HL-60 (cell line): ENCODE measurements at regions not wholly inside any gene's neighbourhood (a gene's known extent, or its start where the extent isn't known, plus 50 kb on each side); places are given as distances from the start of the nearest gene placed in this dataset.

ENCODE experiments used
- GABPA ChIP-seq: IDR thresholded peaks from 2 replicates; pipeline ENCODE4 v1.6.1; 2012; ENCODE audit warnings: low read depth
- POLR2AphosphoS5 ChIP-seq: IDR thresholded peaks from 2 replicates; pipeline ENCODE4 v1.6.1; 2012; ENCODE audit warnings: low read depth
- TF ChIP-seq, protein P1 (sequence below): IDR thresholded peaks from one replicate; pipeline ENCODE4 v1.5.1; 2011; ENCODE audit warnings: low read length, control low read depth, inconsistent platforms; ENCODE audit not compliant: insufficient read depth
- TF ChIP-seq, protein P2 (sequence below): IDR thresholded peaks from 2 replicates; pipeline ENCODE4 v1.6.1; 2012; ENCODE audit warnings: low read depth; ENCODE audit not compliant: insufficient replicate concordance

GRCh38 chr7:106420736-106421135 is 136.0 kb upstream of the NAMPT start:
- TF ChIP-seq, protein P1, sequence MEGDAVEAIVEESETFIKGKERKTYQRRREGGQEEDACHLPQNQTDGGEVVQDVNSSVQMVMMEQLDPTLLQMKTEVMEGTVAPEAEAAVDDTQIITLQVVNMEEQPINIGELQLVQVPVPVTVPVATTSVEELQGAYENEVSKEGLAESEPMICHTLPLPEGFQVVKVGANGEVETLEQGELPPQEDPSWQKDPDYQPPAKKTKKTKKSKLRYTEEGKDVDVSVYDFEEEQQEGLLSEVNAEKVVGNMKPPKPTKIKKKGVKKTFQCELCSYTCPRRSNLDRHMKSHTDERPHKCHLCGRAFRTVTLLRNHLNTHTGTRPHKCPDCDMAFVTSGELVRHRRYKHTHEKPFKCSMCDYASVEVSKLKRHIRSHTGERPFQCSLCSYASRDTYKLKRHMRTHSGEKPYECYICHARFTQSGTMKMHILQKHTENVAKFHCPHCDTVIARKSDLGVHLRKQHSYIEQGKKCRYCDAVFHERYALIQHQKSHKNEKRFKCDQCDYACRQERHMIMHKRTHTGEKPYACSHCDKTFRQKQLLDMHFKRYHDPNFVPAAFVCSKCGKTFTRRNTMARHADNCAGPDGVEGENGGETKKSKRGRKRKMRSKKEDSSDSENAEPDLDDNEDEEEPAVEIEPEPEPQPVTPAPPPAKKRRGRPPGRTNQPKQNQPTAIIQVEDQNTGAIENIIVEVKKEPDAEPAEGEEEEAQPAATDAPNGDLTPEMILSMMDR: no peak
- TF ChIP-seq POLR2AphosphoS5 (no peak), GABPA (no peak)
- TF ChIP-seq, protein P2, sequence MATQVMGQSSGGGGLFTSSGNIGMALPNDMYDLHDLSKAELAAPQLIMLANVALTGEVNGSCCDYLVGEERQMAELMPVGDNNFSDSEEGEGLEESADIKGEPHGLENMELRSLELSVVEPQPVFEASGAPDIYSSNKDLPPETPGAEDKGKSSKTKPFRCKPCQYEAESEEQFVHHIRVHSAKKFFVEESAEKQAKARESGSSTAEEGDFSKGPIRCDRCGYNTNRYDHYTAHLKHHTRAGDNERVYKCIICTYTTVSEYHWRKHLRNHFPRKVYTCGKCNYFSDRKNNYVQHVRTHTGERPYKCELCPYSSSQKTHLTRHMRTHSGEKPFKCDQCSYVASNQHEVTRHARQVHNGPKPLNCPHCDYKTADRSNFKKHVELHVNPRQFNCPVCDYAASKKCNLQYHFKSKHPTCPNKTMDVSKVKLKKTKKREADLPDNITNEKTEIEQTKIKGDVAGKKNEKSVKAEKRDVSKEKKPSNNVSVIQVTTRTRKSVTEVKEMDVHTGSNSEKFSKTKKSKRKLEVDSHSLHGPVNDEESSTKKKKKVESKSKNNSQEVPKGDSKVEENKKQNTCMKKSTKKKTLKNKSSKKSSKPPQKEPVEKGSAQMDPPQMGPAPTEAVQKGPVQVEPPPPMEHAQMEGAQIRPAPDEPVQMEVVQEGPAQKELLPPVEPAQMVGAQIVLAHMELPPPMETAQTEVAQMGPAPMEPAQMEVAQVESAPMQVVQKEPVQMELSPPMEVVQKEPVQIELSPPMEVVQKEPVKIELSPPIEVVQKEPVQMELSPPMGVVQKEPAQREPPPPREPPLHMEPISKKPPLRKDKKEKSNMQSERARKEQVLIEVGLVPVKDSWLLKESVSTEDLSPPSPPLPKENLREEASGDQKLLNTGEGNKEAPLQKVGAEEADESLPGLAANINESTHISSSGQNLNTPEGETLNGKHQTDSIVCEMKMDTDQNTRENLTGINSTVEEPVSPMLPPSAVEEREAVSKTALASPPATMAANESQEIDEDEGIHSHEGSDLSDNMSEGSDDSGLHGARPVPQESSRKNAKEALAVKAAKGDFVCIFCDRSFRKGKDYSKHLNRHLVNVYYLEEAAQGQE: no peak
